GM21737 (cell line): ENCODE measurements at regions not wholly inside any gene's neighbourhood (a gene's known extent, or its start where the extent isn't known, plus 50 kb on each side); places are given as distances from the start of the nearest gene placed in this dataset.

Experiments
- ATAC-seq: cut with Tn5 transposase; IDR thresholded peaks from one replicate; pipeline ENCODE4 v1.9.1; 2021; ENCODE audit warnings: mild to moderate bottlenecking, moderate library complexity; ENCODE audit not compliant: unreplicated experiment

GRCh38 chr7:12517451-12517850 lies 53.1 kb upstream of the SCIN start:
- ATAC-seq, result no peak

DNA sequence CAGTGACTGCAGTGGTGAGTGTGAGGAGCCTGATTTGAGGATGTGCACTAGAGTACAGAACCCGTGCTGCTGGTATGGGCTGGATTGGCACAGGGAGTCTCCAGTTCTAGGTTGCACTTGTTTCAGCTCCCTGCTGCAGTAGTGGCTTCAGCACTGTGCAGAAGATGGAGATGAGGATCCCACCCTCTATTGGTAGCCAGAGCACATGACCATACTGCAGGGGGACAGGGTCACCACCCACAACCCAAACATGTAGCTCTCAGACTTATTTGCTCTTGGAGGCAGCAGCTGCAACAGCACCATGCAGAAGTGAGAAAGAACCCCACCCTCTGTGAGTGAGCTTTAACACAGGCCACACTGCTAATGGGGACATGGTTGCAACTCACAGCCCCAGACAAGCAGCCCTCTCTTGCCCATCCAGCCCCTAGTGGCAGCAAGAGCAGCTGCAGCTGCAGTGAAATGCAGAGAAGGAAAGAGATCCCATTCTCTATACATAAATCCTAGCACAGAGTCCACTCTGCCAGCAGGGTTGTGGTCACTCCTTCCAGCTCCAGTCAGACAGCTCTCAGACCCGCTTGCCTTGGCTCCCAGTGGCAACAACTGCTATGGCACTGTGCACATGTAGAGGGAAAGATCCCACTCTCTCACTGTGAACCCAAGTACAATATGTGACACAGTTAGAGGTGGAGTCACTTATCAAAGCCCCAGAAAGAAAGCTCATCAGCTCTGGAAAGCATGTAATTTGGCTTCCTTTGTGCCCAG lies 51.4 kb upstream of the SCIN start:
- ATAC-seq, result peak; percentile 88

DNA sequence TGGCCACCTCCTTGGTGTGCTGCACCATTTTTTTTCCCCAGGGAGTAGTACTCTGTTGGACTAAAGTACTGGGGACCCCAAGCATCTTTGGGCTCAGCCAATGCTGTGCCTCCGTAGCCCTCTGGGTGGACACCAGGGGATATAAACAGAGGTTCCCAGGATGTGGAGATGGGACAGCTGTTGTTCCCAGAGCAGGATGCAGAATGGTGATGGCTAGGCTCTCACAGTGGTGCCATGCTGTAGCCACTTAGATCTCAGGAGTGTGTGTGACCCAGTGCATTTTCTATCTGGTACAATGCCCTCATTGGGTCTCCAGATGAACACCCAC lies 50.9 kb upstream of the SCIN start:
- no peak for ATAC-seq
